AML-193 (cell line): ENCODE measurements at regions not wholly inside any gene's neighbourhood (a gene's known extent, or its start where the extent isn't known, plus 50 kb on each side); places are given as distances from the start of the nearest gene placed in this dataset.

Source experiments
- DNase-seq, 2 experiments: peaks; one replicate each; lab custom pipeline; 2025; lab: John Stamatoyannopoulos, UW

DNA sequence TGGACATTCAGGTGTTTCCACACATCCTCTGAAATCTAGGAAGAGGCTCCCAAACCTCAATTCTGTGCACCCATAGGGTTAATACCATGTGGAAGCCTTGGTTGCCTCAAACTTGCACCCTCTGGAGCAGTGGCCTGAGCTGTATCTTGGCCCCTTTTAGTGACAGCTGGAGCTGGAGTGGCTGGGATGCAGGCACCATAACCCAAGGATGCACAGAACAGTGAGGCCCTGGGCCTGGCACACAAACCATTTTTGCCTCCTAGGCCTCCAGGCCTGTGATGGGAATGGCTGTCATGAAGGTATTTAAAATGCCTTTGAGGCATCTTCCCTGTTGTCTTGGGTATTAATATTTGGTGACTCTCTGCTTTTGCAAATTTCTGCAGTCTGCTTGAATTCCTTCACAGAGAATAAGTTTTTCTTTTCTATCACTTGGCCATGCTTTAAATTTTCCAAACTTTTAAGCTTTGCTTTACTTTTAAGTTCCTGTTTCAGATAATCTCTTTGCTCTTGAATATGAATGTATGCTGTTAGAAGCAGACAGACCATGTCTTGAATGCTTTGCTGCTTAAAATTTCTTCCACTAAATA is 1594.5 kb upstream of the PCDH20 start:
- no peak for DNase-seq

DNA sequence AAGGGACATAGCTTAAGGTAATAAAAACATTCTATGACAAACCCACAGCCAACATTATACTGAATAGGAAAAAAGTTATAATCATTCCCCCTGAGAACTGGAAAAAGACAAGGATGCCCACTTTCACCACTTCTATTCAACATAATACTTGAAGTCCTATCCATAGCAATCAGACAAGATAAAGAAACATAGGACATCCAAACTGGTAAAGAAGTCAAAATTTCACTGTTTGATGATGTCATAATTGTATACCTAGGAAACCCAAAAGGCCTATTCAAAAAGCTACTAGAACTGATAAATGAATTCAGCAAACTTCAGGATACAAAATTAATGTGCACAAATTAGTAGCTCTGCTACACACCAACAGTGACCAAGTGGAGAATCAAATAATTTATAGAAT is 1590.0 kb upstream of the PCDH20 start:
- no peak for DNase-seq

DNA sequence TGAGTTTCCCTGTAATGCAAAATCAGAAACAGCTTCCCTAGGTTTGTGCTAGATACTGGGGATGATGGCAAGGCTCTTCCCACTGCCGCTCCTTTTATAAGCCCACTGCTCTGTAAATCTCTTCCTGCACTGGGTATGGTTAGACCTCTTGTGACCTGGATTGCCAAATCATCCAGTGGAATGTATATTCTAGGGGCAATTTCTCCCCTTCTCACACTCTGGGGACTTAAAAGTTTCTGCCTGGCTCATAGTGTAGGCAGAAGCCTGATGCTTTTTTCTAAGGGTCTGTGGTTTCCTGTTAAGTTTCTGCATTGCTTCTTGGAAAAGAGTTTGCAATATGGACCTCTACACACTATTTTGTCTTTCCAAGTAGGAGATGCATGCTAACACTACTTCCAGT is 1582.0 kb upstream of the PCDH20 start:
- DNase-seq, result no peak

DNA sequence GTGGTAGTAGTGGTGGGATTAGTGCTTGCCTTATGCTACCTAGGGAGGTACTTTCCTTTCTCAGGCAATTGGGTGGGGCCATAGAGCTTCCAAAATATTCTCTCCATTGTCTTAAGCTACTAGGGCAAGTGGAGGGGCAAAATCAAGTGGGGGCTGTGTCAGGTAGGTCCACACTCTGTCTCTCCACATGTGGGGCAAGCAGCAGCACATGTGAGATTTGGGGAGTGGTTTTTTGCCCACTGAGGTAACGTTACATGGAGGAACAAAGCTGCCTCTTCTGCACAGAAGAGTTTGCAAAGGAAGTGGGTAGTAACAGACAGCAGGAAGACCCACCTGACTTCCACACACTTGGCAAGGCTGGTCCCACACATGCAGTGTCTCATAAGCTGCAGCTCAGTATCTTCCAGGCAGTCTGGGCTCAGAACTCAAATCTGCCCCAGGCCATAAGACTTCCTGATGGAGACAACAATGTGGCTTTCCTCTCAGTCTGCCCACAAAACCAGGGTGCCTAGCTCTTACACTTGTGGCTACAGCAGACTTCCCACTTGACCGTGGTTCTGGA is 1581.5 kb upstream of the PCDH20 start:
- peak; percentile 5 to 16 for DNase-seq

DNA sequence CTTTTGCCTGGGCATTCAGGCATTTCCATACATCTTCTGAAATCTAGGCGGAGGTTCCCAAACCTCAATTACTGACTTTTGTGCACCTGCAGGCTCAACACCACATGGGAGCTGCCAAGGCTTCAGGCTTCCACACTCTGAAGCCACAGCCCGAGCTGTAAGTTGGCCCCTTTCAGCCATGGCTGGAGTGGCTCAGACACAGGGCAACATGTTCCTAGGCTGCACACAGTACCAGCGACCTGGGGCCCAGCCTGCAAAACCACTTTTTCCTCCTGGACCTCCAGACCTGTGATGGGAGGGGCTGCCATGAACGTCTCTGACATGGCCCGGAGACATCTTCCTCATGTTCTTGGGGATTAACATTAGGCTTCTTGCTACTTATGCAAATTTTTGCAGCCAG is 1558.2 kb upstream of the PCDH20 start:
- DNase-seq, result no peak

DNA sequence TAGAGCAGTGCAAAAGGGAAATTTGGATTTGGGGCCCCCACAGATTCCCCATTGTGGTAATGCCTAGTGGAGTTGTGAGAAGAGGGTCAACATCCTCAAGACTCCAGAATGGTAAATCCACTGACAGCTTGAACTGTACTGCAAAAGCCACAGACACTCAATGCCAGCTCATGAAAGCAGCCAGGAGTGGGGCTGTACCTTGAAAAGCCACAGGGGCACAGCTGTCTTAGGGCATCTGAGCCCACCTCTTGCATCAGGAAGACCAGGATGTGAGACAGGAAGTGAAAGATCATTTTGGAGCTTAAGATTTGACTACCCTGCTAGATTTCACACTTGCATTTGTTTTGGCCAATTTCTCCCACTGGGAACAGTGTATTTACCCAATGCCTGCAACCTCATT is 1548.9 kb upstream of the PCDH20 start:
- no peak for DNase-seq

DNA sequence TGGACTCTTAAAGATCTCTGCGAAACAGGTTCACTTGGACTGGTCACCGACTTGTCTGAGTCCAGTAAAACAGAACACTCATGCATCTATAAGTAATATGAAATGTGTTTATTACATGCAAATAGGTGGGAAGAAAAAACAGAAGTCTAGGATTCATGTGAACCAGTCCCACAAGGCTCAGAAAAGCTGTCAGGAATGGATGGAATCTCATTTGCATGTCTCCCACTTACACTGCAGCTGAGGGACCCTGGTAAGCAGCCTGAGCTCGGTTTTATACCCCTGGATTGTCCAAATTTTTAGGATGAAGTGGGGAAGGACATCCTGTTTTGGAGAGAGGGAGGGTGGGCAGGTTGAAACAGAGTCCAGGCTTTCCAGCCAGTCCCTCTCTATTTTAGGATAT is 1545.1 kb upstream of the PCDH20 start:
- no peak for DNase-seq

DNA sequence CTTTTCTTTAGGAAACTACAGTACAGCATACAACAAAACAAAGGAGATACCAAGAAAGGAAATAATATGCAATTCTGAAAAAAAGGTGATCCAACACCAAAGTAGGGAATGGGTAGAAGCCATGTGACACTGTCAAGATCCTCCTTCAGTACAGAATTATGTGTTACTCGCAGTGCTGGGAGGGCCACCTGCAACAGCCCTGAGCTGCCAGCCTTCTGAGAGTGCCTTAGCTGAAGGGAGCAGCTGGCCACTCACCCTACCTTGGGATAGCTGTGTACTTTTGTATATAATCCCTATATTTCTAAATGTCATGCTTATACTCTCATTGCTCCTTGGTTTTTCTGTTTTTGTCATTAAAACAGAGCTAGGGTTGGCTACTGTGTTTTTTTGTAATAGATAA is 1518.2 kb upstream of the PCDH20 start:
- DNase-seq, result no peak

DNA sequence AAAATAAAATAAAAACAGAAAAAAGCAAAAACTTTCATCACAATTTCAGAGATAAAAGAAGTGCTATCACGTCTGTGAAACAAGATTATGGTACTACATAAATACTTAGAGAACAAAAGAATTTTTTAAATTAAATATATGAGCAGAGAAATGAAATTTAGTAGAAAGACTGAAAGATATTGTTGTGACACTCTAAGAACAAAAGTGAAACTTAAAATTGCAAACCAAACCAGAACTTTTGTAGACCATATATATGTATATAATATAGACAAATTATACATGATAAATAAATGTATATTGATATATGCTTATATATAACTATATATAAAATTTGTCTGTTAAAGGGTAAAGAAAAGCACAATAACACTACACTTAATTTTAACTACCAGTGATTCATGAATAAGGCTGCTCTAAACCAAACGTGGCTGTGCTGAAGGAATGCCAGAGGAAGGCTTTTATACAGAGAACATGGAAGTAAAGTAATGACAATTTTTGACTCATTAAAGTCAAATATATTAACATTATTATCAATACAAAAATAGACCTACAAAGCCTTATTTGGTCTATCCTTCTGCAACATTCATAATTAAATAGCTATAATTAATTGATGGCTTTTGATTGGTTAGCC is 1516.7 kb upstream of the PCDH20 start:
- DNase-seq, result no peak

DNA sequence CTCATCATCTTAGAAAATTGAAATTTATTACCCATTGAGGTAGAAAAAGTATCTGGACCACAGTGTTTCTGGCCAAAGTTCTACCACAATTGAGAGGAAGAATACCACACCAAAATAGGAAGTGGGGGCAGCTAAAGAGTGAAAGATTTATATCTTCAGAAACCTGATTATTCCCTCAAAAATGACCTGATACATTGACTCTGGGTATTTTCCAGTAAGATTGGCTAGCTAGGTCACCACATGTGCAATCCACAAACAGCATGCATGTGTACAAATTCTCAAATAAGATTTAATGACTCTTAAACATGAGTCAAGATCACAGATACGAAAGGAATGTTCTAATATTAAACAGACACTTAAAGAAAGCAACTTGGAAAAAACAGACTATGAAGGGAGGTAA is 1516.2 kb upstream of the PCDH20 start:
- no peak for DNase-seq

DNA sequence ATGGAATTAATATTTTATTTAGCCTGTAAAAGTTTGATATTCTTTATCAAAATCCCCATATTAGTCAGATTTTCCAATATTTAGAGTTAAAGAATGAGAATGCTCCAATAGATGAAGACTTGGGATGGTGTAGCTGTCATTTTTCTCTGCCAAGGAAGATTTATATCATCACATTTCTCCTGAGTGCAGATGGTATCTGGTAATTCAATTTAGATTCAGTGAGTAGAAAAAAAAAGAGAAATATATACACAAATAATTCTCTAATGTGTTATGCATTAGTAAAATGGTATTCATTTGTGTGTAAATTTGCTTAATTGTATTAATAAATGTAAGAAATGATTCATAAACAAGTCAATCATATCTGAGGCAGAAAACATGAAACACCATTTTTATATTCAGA is 1508.7 kb upstream of the PCDH20 start:
- DNase-seq, result no peak

DNA sequence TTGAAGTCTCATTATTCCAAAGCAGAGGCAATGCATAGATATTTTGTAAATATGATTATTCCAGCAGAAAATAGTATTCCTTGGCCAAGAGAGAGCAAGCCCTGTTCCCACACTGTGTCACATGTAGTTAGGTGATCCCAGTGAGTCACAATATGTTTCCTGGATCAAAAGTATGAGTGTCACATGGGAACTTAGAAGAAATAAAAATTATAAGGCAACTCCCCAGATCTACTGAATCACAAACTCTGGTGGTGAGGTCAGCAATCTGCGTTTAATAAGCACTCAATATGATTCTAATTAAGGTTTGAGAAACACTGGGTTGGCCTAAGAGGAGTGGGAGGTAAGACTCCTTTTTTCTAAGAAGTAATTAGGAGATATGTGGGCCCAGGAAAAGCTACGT is 1504.5 kb upstream of the PCDH20 start:
- no peak for DNase-seq

DNA sequence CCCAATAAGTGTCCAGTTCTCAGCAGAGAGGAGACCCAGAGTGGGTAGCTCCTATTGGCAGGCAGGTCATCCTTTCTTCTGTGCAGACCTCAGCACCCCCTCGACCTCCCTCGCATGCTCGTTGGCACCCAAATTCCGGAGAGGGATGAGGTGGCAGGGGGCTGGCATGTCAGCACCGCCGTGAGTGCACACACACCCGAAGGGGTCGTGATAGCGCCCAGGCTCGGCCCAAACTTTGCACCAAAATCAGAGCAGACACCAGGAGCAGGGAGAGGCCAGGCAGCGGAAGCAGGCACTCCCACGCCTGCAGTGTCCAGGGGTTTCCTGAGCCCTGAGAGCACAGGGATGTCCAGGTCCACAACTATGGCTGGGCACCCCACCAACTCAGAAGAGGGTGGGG is 1503.8 kb upstream of the PCDH20 start:
- DNase-seq, result no peak

DNA sequence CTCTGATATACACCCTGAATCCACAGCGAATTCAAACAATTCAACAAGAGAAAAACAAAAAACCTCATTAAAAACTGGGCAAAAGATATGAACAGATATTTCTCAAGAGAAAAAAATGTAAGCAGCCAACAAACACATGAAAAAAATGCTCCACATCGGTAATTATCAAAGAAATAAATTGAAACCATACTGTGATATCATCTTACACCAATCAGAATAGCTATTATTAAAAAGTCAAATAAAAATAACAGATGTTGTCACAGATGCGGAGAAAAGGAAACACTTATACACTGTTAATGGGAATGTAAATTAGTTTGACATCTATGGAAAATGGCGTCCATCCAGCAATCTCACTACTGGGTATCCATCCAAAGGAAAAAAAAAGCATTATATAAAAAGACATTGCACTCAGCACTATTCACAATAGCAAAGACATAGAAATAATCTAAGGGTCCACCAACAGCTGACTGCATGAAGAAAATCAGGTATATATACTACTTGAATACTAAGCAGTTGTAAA is 1495.0 kb upstream of the PCDH20 start:
- DNase-seq, result no peak

DNA sequence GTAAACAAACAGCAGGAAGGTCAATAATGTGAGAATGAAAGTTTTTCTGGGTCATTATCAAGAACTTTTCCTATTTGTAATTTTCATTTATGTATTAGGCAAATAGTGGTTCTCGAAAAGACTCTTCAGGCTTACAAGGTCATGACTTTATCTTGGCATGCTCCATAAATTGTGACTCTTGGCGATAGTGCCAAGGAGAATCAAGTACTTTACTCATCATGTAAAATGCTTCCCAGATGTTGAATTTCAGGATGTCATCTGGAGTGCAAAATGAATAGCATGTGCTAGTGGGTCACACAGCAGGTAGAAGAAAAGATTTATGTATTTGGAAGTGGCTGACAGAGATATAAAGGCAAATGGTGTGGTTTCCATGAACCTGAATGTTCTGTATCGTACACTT is 1492.7 kb upstream of the PCDH20 start:
- DNase-seq, result no peak

DNA sequence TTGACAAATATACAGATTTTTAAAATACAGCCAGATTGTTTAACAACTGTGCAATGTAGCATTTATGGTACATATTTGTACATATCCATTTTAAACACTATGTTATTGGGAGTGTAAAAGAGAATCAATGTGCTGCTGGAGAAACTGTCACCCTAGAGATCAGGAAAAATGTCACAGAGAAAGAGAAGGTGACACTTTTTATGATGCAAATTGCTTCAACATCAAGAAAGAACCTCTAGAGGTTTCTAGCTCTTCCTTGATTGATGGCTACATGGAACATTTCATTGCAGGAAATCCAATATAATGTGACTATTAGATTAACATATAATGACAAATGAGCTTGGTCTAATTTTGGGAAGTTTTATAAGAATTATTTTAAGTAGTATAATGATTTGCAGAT is 1491.2 kb upstream of the PCDH20 start:
- DNase-seq, result no peak

DNA sequence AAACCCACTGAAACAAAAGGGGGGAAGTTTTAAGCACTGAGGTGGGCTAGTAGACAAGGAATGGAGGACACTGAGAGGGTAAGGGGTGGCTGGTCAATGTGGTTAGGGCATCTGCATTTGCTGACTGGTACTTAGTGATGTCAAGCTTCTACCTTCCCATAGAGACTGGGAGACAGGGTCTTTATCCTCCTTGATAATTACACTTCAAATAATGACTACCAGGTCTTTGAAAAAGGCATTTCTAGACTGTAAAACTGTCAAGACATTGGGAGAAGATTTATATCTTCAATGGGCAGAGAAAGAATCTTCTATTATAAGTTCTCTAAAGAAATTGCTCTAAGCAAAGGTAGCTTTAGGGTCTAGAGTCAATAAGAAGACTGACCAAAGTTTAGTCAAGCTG is 1490.8 kb upstream of the PCDH20 start:
- DNase-seq, result no peak

DNA sequence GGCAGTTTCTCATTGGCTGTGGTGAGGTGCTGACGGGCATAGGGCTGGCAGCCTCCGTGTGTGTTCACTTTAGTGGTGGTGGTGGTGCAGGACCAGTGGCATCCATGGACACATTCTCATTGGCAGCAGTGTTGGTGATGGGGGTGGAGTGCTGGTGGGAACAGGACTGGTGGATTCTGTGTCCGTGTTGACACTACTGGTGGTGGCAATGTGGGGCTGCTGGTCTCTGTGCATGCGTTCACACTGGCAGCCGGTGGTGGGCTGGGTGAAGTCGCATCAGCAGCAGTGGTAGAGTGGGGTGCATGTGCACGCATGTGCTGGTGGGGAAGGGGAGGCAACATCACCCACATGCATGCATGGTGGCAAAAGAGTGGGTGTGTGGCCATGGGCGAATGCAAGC is 1471.4 kb upstream of the PCDH20 start:
- DNase-seq, result no peak

DNA sequence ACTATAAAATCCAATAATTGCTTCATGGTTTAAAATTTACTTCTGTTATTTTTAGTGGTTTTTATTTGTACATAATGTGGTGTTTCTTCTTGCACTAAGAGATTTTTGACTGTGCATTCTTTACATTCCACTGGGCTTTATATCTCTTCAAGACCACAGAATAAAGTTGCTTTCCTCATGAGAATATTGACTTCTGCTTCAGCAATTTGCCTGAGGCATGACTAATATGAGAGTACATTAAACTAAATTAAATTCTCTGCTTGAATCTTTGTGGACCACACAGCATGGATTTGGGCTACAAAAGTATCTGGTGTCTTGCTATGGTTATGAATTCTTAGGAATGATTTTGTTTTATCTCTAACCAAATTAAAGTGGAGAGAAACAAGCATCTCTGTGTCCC is 1463.4 kb upstream of the PCDH20 start:
- DNase-seq, result no peak

DNA sequence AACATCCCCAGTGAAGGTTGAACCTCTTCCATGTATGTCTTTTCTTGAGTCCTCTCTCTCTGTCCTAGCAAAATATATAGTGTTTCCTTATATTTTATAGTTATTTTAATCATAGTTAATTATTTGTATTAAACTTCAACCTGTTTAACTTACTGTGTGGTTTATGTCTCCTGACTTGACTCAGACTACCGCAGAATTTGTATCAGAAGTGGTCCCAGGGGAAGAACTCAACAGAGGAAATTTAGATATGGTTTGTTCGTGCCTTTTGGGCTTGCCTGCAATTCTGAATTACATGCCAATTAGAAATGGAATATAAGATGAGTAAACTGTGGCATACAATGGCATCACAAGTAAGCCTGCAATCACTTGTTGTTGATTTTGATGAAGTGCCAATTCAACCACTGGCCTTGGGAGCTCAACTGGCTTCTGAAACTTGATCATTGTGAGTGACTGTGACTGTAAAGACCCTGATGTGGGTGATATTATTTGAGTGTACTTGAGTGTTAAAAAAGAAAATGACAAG is 1459.5 kb upstream of the PCDH20 start:
- no peak for DNase-seq

DNA sequence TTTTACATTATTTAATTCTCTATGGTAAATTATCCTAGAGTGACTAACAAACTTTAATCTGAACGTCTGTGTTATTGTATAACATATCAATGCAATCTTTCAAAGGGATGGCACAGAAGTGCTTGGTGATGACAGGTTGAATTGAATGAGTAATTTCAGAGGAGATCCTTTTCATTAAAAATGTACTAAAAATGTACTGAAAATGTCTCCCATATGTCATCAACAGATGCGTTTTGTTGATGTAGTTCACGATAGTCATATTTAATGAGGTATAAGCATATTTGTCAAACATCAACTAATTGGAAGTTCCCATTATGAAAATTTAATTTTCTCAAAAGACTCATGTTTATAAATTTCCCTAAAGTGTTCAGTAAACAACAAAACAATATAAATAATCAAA is 1434.7 kb upstream of the PCDH20 start:
- no peak for DNase-seq

DNA sequence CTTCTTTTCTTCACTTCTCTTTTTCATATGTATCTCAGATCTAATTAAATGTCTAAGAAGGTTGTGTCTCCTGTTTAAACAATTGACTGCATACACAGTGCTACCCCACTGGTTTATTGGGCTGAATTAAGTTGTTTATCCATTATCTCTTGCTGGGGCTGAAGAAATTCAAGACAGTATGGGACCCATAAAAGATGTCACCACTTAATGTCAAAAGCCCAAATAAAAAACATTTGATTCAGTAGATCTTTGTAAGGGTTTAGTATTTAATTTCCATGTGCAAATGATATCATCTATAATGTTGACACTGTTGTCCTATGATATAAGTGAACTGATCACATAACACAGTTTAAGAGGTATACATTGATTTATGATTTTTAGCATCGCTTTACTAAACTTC is 1431.9 kb upstream of the PCDH20 start:
- no peak for DNase-seq

DNA sequence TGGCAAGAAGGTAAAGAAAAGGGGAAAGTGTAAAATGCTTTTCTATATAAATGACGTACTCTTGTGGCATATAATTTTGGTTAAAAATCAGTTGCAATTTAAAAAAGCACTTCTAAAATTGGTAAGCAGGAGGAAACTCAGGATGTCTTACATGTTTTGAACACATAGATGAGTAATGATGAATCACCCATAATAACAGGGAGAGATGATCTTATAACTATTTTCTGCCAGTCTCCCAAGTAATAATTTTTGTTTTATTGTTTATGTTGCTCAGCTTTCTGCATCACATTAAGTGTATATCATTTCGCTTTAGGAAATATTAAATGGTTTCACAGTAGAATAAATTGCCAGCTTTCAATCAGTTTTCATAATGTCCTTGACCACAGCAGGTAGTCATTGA is 1430.7 kb upstream of the PCDH20 start:
- DNase-seq, result no peak

DNA sequence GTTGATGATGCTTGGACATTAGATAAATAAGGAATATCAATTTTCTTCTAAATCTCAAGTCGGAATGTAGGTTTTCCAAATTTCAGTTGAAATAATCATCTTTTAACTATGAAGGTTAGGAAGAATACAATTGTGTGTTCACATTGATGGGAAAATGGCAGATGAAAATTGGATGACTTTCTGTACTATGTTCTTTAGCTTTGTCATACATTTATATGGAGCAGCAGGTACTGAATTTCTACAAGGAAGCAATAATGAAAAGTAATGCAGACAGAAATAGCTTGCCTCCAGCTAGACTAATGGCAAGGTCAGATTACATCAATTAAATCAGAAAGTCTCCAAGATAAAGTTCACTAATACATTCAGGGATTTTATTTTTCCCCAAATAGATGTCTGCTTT is 1423.7 kb upstream of the PCDH20 start:
- no peak for DNase-seq
